ENCODE measurements at regions not wholly inside any gene's neighbourhood (a gene's known extent, or its start where the extent isn't known, plus 50 kb on each side); places are given as distances from the start of the nearest gene placed in this dataset.

DNA sequence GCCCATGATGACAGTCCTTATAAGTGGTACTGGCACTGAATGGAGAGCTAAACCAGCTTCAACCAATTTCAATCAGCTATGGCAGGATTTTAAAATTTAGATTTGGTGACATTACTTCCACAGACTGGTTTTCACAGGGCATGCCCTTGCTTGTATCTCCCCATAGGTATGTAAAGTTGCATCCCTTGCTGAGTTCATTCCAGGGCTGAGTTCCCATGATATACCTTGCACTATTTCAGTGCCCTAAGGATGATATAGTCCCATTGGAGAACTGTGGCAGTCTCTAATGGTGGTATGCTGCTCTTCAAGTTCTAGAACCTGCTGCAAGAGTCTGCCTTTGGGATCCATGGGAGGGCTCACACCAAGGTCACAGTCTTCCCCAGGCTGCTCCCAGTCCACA is 232.7 kb upstream of the MOCS1 start:
- no peaks in the 10 kb centered on the region for H3K36me3 ChIP-seq (ENCODE audit: control insufficient read depth in 3 of 3, insufficient read depth in 3 of 3, low read length in 3 of 3)
- no peaks in the 10 kb centered on the region for H3K4me1 ChIP-seq (ENCODE audit: control insufficient read depth in 3 of 3, insufficient read depth in 3 of 3, low read length in 3 of 3)
- H3K27me3 ChIP-seq (ENCODE audit: control insufficient read depth in 3 of 3, insufficient read depth in 3 of 3, low read length in 3 of 3): no peaks in the 10 kb centered on the region
- H3K4me3 ChIP-seq (ENCODE audit: low read length in 3 of 3): no peak overlapping the region
- H3K9ac ChIP-seq (ENCODE audit: low read depth in 1 of 3, low read length in 3 of 3): no peak overlapping the region
- no peaks in the 10 kb centered on the region for H3K9me3 ChIP-seq (ENCODE audit: control insufficient read depth in 3 of 3, low read length in 3 of 3)
- H3K27ac ChIP-seq (ENCODE audit: low read depth, low read length): no peak overlapping the region

DNA sequence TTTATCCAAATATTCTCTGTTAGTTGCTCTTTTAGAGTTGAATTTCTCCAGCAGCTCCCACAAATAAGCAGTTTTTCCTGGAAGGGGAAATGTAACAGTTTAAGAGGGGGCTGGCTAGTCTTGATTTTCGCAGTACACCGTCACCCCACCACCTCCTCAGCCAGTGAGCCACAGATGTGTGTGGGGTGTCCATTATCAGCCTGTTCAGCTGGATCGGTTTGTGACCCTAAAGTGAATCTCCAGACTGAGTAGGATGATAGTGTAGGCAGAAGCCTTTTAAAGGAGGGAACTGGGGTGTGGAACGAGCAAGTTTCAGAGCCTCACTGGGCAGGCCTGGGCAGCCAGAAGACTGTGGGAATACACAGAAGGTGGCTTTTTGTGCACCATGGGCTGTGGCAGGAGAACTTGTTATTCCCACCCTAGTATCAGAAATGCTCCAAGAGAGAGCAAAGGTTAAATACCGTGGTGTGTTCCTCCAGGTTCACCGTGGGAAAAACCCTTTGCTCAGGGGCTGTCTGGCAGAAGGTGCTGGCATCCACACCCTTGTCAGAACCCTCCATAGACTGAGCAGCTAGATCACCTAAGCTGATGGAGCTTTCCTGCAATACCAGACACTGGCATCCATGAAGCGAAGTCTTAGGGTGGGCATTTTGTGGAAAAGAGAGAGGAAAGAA is 230.9 kb upstream of the MOCS1 start:
- no peak overlapping the region for H3K27ac ChIP-seq (ENCODE audit: low read depth, low read length)
- no peaks in the 10 kb centered on the region for H3K9me3 ChIP-seq (ENCODE audit: control insufficient read depth in 3 of 3, low read length in 3 of 3)
- H3K9ac ChIP-seq (ENCODE audit: low read depth in 1 of 3, low read length in 3 of 3): no peak overlapping the region
- H3K27me3 ChIP-seq (ENCODE audit: control insufficient read depth in 3 of 3, insufficient read depth in 3 of 3, low read length in 3 of 3): no peaks in the 10 kb centered on the region
- no peak overlapping the region for H3K4me3 ChIP-seq (ENCODE audit: low read length in 3 of 3)
- no peaks in the 10 kb centered on the region for H3K4me1 ChIP-seq (ENCODE audit: control insufficient read depth in 3 of 3, insufficient read depth in 3 of 3, low read length in 3 of 3)
- H3K36me3 ChIP-seq (ENCODE audit: control insufficient read depth in 3 of 3, insufficient read depth in 3 of 3, low read length in 3 of 3): no peaks in the 10 kb centered on the region

DNA sequence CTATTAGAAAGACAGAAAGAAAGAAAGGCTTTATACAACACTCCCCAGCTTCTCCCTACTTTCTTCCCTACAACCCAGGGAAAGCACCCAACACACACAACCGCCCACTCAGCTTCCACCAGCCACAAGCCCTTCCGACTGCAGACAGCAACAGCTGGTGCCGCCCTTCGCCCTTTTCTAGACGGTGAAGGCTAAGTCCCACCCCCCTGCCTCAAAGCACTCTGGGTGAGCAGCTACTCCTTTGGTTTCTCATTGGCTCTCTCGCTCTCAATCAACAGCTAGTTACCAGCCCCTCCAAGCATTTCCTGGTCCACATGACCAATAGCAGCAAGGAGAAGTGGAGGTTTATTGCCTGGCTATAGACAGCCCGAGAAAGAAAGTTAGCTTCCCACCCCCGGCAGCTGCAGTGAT is 230.1 kb upstream of the MOCS1 start:
- Histone ChIP-seq H3K4me3 (ENCODE audit: low read length in 3 of 3) (no peak overlapping the region), H3K27me3 (ENCODE audit: control insufficient read depth in 3 of 3, insufficient read depth in 3 of 3, low read length in 3 of 3) (no peaks in the 10 kb centered on the region), H3K27ac (ENCODE audit: low read depth, low read length) (no peak overlapping the region), H3K9me3 (ENCODE audit: control insufficient read depth in 3 of 3, low read length in 3 of 3) (no peaks in the 10 kb centered on the region), H3K4me1 (ENCODE audit: control insufficient read depth in 3 of 3, insufficient read depth in 3 of 3, low read length in 3 of 3) (no peaks in the 10 kb centered on the region), H3K9ac (ENCODE audit: low read depth in 1 of 3, low read length in 3 of 3) (no peak overlapping the region), H3K36me3 (ENCODE audit: control insufficient read depth in 3 of 3, insufficient read depth in 3 of 3, low read length in 3 of 3) (no peaks in the 10 kb centered on the region)

DNA sequence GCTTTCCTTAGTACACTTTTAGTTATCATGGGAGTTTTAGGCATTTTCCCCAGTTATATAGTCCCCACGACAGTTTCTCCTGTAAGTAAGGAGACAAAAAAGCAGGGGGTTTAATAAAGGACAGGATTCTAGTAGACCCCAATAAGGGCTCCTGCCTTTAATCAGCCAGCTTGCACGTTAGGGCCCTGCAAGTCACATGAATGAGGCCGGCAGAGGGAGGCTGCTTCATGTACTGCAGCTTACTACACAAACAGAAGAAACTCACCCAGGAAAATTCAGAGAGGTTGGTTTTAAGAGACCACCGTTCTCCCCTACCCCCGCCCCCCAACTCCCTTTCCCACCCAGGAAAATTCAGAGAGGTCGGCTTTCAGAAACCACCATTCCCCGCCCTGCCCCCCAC is 229.7 kb upstream of the MOCS1 start:
- H3K4me3 ChIP-seq (ENCODE audit: low read length in 3 of 3): no peak overlapping the region
- H3K27ac ChIP-seq (ENCODE audit: low read depth, low read length): no peak overlapping the region
- H3K27me3 ChIP-seq (ENCODE audit: control insufficient read depth in 3 of 3, insufficient read depth in 3 of 3, low read length in 3 of 3): no peaks in the 10 kb centered on the region
- H3K9me3 ChIP-seq (ENCODE audit: control insufficient read depth in 3 of 3, low read length in 3 of 3): no peaks in the 10 kb centered on the region
- H3K36me3 ChIP-seq (ENCODE audit: control insufficient read depth in 3 of 3, insufficient read depth in 3 of 3, low read length in 3 of 3): no peaks in the 10 kb centered on the region
- no peak overlapping the region for H3K9ac ChIP-seq (ENCODE audit: low read depth in 1 of 3, low read length in 3 of 3)
- H3K4me1 ChIP-seq (ENCODE audit: control insufficient read depth in 3 of 3, insufficient read depth in 3 of 3, low read length in 3 of 3): no peaks in the 10 kb centered on the region

DNA sequence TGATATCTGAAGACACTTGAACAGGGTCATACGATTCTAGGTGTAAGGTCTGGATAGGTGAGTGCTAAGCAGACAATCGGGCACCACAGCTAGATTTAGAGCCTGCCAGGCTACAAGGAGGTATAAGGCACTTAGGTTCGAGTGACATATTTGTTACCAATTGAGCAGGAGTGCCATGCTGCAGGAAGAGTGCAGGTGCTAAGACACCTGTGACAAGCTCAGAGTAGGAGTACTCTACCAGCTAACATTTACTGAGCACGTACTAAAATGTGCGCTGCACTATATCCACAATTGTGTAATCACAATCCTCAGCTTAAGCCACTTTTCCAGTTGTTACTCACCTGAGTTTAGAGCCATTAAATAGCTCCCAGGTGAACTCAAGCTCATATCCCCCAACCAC is 227.8 kb upstream of the MOCS1 start:
- Histone ChIP-seq H3K36me3 (ENCODE audit: control insufficient read depth in 3 of 3, insufficient read depth in 3 of 3, low read length in 3 of 3) (no peaks in the 10 kb centered on the region), H3K27me3 (ENCODE audit: control insufficient read depth in 3 of 3, insufficient read depth in 3 of 3, low read length in 3 of 3) (peaks cover 0 to 3% (median 2%) of the 10 kb centered on the region in 3 donors), H3K4me1 (ENCODE audit: control insufficient read depth in 3 of 3, insufficient read depth in 3 of 3, low read length in 3 of 3) (no peaks in the 10 kb centered on the region), H3K9ac (ENCODE audit: low read depth in 1 of 3, low read length in 3 of 3) (no peak overlapping the region), H3K27ac (ENCODE audit: low read depth, low read length) (no peak overlapping the region), H3K9me3 (ENCODE audit: control insufficient read depth in 3 of 3, low read length in 3 of 3) (no peaks in the 10 kb centered on the region), H3K4me3 (ENCODE audit: low read length in 3 of 3) (no peak overlapping the region)

DNA sequence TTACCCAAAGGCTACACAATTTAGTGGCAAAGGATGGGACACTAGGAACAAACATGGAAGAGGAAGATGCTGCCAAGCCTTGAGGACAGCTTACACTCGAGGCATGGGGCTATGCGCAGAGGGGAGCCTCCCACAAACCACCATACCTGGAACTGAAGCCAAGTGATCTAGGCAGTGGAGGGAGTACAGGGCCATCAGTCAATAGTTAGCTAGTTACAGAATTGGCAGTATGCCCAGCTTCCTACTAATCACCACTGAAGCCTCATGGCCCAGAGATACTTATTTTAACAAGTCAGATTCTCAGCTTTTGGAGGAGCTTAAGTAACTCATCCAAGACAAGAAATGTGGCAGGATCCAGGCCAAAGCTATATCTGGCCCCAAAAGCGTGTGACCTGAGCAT is 226.6 kb upstream of the MOCS1 start:
- Histone ChIP-seq H3K4me3 (ENCODE audit: low read length in 3 of 3) (no peak overlapping the region), H3K27ac (ENCODE audit: low read depth, low read length) (no peak overlapping the region), H3K36me3 (ENCODE audit: control insufficient read depth in 3 of 3, insufficient read depth in 3 of 3, low read length in 3 of 3) (no peaks in the 10 kb centered on the region), H3K9me3 (ENCODE audit: control insufficient read depth in 3 of 3, low read length in 3 of 3) (no peaks in the 10 kb centered on the region), H3K9ac (ENCODE audit: low read depth in 1 of 3, low read length in 3 of 3) (no peak overlapping the region), H3K4me1 (ENCODE audit: control insufficient read depth in 3 of 3, insufficient read depth in 3 of 3, low read length in 3 of 3) (no peaks in the 10 kb centered on the region), H3K27me3 (ENCODE audit: control insufficient read depth in 3 of 3, insufficient read depth in 3 of 3, low read length in 3 of 3) (peaks cover 0 to 8% (median 2%) of the 10 kb centered on the region in 3 donors)

- H3K9me3 ChIP-seq (ENCODE audit: control insufficient read depth in 3 of 3, low read length in 3 of 3): no peaks in the 10 kb centered on the region
- H3K9ac ChIP-seq (ENCODE audit: low read depth in 1 of 3, low read length in 3 of 3): no peak overlapping the region
- no peaks in the 10 kb centered on the region for H3K36me3 ChIP-seq (ENCODE audit: control insufficient read depth in 3 of 3, insufficient read depth in 3 of 3, low read length in 3 of 3)
- H3K27me3 ChIP-seq (ENCODE audit: control insufficient read depth in 3 of 3, insufficient read depth in 3 of 3, low read length in 3 of 3): peaks cover 0 to 8% (median 2%) of the 10 kb centered on the region in 3 donors
- no peaks in the 10 kb centered on the region for H3K4me1 ChIP-seq (ENCODE audit: control insufficient read depth in 3 of 3, insufficient read depth in 3 of 3, low read length in 3 of 3)
- no peak overlapping the region for H3K4me3 ChIP-seq (ENCODE audit: low read length in 3 of 3)
- H3K27ac ChIP-seq (ENCODE audit: low read depth, low read length): no peak overlapping the region
Measured at GRCh38 chr6:40159865-40160264, 225.6 kb upstream of the MOCS1 start.

GRCh38 chr6:40152701-40153436 is 218.6 kb upstream of the MOCS1 start:
- no peak overlapping the region for H3K9ac ChIP-seq (ENCODE audit: low read depth in 1 of 3, low read length in 3 of 3)
- peaks cover 0 to 15% (median under 1%) of the 10 kb centered on the region in 3 donors for H3K27me3 ChIP-seq (ENCODE audit: control insufficient read depth in 3 of 3, insufficient read depth in 3 of 3, low read length in 3 of 3)
- H3K27ac ChIP-seq (ENCODE audit: low read depth, low read length): no peak overlapping the region
- H3K9me3 ChIP-seq (ENCODE audit: control insufficient read depth in 3 of 3, low read length in 3 of 3): no peaks in the 10 kb centered on the region
- no peaks in the 10 kb centered on the region for H3K4me1 ChIP-seq (ENCODE audit: control insufficient read depth in 3 of 3, insufficient read depth in 3 of 3, low read length in 3 of 3)
- no peak overlapping the region for H3K4me3 ChIP-seq (ENCODE audit: low read length in 3 of 3)
- no peaks in the 10 kb centered on the region for H3K36me3 ChIP-seq (ENCODE audit: control insufficient read depth in 3 of 3, insufficient read depth in 3 of 3, low read length in 3 of 3)

- no peaks in the 10 kb centered on the region for H3K36me3 ChIP-seq (ENCODE audit: control insufficient read depth in 3 of 3, insufficient read depth in 3 of 3, low read length in 3 of 3)
- H3K9me3 ChIP-seq (ENCODE audit: control insufficient read depth in 3 of 3, low read length in 3 of 3): no peaks in the 10 kb centered on the region
- H3K27me3 ChIP-seq (ENCODE audit: control insufficient read depth in 3 of 3, insufficient read depth in 3 of 3, low read length in 3 of 3): peaks cover 0 to 12% (median 0%) of the 10 kb centered on the region in 3 donors
- H3K4me1 ChIP-seq (ENCODE audit: control insufficient read depth in 3 of 3, insufficient read depth in 3 of 3, low read length in 3 of 3): no peaks in the 10 kb centered on the region
- no peak overlapping the region for H3K9ac ChIP-seq (ENCODE audit: low read depth in 1 of 3, low read length in 3 of 3)
- H3K27ac ChIP-seq (ENCODE audit: low read depth, low read length): no peak overlapping the region
- H3K4me3 ChIP-seq (ENCODE audit: low read length in 3 of 3): no peak overlapping the region
Measured at GRCh38 chr6:40152196-40152595, 217.9 kb upstream of the MOCS1 start.

DNA sequence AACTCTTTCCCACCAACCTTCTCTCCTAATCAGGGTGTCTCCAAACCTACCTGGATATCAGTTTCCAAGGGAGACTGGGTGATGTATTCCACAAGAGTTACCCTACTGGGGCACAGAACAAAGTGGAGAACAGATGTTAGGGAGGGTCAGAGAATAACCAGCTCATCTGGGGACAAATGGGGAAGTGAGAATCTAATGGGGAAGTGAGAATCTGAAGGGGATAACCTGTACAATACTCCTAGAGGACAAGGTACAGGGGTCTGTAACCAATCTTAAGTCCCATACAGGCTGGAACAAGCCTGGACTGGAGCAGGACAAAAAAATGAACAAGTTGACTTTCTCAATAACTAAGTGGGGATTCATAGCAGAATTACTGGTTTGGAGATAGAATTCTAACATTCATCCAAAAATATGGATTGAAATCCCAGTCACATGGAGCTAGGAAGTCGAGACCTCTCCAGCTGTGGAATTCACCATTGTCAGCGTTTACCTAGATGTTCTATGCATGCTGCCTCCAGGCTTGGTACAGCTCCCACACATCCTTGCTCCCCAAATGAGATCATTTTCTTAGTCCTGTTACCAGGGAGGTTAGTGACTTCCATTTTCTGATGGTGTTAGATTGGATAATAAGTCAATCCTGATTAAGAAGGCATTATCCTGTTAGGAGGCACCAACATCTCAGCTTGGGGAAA is 214.8 kb upstream of the MOCS1 start:
- Histone ChIP-seq H3K9me3 (ENCODE audit: control insufficient read depth in 3 of 3, low read length in 3 of 3) (no peaks in the 10 kb centered on the region), H3K9ac (ENCODE audit: low read depth in 1 of 3, low read length in 3 of 3) (no peak overlapping the region), H3K4me1 (ENCODE audit: control insufficient read depth in 3 of 3, insufficient read depth in 3 of 3, low read length in 3 of 3) (no peaks in the 10 kb centered on the region), H3K36me3 (ENCODE audit: control insufficient read depth in 3 of 3, insufficient read depth in 3 of 3, low read length in 3 of 3) (no peaks in the 10 kb centered on the region), H3K4me3 (ENCODE audit: low read length in 3 of 3) (no peak overlapping the region), H3K27ac (ENCODE audit: low read depth, low read length) (no peak overlapping the region), H3K27me3 (ENCODE audit: control insufficient read depth in 3 of 3, insufficient read depth in 3 of 3, low read length in 3 of 3) (peaks cover 0 to 8% (median 0%) of the 10 kb centered on the region in 3 donors)

Data from skeletal muscle tissue (tissue), 3 donors.